HG03159 (cell line): ENCODE measurements at regions not wholly inside any gene's neighbourhood (a gene's known extent, or its start where the extent isn't known, plus 50 kb on each side); places are given as distances from the start of the nearest gene placed in this dataset.
"Not testable (repeated sequence)": the region's sequence is repeated elsewhere in the genome, so short reads cannot be mapped to it uniquely, and the experiment has no call there.

Source experiments
- ATAC-seq: cut with Tn5 transposase; IDR thresholded peaks from one replicate; pipeline ENCODE4 v1.9.1; 2021; ENCODE audit warnings: mild to moderate bottlenecking, moderate library complexity; ENCODE audit not compliant: unreplicated experiment

DNA sequence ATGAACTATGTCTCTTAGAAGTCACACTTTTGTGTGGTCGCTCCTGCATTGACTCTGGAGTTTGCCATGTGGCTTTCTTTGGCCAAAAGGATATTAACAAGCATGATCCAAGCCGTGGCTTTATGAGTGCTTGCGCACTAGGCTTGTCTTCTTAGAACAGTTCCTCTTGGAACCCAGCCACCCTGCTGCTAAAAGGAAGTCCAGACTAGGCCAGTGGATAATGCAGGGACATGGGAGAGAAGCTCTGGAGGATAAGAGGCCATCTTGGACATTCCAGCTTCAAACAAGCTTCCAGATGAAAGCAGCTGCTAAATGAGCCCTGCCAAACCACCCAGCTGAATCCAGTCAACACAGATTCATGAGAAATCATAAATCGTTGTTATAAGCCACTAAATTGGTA lies 346.4 kb downstream of the CDC5L start:
- ATAC-seq = no peak

DNA sequence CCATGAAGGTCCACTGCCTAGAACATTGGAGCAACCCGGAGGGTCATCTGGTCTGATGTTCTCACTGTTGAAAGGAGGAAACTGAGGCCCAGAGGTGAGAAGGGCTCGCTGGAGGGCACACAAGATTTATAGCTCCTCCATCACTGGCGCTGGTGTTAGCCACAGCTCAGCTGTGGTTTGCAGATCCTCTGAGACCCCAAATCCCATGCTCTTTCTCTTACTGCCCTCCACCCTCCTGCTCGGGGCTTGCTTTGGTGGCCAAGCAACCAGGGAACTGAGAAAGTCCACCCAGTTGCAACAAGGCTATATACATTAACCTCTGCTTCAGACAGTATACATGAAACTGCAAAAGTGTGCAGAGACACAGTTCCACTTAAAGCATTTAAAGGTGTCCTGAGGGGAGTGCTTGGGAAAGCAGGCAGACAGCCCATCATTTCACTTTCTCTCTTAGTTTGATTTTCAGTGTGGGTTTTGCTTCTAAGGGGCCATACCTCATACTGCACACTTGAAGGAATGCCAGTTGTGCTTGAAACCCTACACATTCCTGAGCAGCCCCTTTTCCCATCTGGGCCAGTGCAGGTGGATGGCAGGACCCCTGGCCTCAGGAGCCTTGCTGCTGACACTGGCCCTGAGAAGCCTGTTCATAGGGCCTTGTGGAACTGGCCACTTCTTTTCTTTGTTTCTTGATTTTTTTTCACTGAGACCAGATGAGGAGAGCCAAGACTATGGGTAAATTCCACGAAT lies 347.6 kb downstream of the CDC5L start:
- ATAC-seq = no peak

DNA sequence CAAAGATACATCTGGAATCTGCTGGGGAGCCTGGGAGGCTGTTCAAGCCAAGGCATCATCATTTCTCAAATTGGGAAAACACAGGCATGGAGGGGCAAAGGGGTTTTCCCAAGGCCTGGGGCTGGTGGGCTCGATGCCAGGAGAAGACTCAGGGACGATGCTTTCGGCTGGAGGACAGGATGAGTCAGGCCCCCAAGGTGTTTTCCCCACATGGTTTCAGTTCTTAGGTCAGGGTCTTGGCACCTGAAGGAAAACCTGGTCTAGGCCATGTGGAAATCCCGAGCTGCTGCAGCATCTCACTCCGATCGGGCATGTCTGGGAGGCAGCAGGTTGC lies 348.1 kb downstream of the CDC5L start:
- no peak for ATAC-seq

DNA sequence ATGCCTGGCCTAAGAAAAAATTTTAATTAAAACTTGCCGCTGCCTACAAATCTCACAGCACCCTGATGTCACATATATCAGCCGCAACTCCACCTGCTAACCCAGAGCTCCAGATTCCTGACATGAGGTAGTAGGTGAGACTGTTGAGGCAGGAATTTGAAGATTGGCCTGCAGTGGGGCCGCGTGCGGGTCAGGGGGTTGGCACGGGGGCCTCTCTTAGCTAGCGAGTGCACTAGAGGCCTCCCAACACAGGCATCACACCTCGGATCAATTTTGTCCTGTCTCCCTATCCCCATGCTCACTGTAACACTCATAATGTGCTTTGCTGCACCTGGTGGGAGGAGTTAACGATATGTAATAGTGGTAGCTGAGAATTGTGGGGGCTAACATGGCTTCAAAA lies 349.8 kb downstream of the CDC5L start:
- no peak for ATAC-seq

DNA sequence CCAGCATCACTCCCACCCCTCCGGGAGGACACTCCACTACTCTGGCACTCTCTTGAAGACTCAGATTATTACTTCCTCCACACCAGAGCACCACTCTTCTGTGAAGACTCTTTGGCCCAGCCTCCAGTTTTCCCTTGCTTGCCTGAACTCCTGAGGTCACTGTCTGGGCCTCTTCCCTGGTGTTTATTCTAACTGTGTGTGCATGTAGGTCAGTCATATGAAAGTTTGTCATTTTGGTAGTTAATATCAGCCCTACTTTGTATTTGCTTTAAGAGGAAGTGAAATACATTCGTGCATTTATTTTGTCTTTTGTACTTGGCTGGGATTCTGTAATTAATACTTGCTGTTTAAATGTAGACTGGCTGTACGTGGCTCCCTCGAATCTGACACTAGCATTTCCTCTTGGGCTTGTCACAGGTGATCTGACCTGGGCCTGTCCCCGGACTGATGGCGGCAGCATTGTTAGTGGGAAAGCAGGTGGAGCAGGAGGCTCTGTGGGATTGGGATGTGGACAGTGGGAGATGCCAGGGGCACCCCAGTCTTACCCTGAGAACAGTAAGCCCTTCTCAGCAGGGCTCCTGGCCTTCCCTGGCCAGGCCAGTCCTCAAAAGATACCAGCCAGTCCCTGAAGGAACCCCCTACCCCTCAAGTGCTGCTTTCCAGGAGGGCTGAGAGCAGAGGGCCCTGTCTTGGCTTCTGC lies 350.5 kb downstream of the CDC5L start:
- ATAC-seq = no peak

DNA sequence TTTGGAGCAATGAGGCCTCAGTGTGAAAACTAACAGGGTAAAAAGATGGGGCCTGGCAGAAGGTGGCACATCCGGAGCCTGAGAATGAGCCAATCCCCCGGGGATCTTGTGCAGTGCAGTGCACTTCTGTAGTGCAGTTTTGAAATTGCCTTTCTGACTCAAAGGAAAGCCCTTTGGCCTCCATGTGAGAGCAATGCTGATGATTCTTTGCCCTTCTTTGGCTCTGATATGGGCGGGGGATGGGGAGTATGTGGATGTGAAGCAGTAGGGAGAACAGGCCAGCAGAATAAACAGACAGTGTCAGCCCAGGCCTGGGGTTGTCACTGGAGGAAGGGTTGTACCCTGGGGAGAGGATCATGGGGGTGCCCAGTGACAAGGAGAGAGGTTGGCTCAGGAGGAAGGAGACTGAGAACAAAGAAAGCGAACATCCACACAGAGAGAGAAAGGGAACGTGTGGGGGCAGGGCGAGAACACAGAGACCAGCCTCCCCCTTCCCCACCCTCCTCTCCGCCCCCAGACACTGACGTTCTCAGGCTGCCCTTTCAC lies 351.2 kb downstream of the CDC5L start:
- no peak for ATAC-seq

DNA sequence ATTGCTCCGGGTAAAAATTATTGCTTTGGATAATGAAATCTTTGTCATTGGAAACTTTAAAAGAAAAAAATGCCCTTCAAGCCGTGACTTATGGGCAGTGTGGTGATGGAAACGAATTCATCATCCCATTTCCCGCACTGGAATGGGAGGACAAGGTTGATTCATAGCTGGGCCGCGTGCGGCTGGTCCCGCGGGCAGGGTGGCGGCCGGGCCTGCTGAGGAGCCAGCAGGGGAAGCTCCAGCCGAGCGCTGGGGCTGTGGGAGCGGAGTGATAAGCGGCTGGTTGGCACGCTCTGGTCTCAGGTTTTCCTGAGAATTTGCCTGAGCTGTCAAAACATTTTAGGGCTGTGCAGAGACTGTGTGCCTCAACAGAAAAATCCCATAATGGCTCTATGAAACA lies 351.7 kb downstream of the CDC5L start:
- no peak for ATAC-seq

DNA sequence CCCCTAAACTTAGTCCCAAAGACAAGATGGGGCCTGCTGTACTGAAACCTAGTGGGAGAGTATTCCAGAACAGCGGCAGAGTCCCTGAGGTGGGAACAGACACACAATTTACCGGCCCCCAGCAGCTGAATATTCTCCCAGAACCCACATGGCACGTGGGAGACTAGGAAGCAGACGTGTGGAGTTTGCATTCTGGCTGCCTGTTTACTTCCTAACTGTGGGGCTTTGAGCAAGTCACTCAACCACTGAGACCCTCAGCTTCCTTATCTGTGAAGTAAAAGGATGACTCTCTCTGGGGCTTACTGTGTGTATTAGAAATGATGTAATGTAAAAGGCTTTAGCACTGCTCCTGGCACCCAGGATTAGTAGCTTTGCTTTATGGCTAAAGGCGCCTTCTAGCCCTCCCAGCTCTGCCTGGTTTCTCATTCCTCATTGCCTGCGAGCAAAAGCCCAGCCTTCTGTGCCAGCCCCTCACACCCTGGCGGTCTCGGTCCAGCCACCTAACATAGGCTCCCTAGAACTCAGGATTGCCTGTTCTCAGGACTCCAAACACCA lies 353.1 kb downstream of the CDC5L start:
- ATAC-seq = no peak

DNA sequence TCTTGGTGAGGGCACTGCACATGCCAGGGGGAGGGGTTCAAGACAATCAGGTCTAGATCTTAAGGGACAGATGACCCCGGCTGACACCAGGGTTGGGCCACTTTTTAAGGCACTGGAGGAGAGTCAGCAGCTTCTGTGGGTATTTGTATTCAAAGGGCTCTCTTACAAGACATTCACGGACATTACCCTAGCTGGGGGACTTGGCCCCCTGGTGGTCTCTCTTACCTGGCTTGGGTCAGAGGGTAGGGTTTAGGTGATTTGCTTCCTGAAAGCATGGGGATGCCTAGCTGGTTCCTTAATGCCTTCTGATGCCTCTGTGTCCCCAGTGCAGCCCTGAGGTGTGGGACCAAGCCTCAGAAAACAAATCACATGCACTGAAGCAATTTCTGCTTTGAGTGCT lies 354.7 kb downstream of the CDC5L start:
- ATAC-seq = no peak

DNA sequence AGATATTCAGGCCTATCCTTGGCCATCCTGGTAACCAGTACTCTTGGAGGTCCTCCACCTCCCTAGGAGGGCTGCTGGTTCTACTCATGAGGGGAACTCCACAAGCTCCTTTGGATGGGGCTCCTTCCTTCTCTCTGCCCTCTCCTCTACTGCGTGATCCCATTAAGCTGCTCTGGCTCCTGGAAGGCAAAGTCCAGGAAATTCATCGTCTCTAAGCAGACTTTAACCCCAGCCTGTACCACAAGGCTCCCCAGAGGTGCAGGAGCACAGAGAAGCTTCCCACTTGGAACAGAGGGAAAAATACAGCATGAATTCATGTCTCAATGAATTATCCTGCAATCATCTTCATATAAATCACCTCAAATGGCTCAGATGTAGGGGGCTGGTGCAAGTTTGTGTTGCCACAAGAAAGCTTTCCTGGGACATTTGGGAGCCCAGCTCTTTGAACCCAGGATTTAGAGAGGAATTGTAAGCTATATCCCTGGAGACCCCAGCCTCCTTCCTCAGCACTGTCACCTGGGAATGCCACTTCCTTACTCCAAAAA lies 355.4 kb downstream of the CDC5L start:
- no peak for ATAC-seq

DNA sequence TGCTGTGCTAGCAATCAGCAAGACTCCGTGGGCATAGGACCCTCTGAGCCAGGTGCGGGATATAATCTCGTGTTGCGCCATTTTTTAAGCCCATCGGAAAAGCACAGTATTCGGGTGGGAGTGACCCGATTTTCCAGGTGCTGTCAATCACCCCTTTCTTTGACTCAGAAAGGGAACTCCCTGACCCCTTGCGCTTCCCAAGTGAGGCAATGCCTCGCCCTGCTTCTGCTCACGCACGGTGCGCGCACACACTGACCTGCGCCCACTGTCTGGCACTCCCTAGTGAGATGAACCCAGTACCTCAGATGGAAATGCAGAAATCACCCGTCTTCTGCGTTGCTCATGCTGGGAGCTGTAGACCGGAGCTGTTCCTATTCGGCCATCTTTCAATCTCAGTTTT lies 372.6 kb downstream of the CDC5L start:
- ATAC-seq = not testable (repeated sequence)

DNA sequence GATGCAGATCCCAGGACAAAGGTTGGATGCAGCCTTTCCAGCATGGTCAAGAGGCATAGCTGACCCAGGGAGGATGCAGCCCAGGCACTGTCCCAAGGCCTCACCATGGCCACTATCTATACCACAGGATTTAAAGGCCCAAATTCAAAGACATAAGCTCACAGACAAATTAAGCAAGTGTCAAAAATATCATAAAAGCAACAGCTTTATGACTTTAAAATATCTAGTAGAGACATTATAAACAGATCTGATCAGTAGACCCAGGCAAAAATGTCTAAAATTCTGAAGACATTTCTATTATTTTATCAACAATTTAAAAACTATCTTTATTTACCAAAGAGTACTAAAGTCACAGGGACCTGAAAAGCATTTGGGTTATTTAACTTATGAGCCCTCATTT lies 373.5 kb downstream of the CDC5L start:
- ATAC-seq = no peak

DNA sequence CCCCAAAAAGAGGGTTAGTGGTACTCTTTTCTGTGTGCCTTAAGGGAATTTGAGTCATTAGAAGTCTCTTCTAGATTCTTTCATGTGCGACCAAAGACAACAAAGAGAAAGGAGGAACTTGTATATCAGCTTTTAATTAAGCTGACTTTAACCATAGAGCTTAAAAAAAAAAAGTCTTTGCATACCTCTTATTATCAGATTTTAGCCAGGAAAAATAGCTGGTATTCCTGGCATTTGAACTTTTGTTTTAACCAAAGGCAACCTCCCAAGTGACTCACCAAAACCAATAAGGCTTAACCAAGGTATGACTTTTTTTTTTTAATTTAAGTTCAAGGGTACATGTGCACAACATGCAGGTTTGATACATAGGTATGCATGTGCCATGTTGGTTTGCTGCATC lies 375.0 kb downstream of the CDC5L start:
- ATAC-seq = no peak

DNA sequence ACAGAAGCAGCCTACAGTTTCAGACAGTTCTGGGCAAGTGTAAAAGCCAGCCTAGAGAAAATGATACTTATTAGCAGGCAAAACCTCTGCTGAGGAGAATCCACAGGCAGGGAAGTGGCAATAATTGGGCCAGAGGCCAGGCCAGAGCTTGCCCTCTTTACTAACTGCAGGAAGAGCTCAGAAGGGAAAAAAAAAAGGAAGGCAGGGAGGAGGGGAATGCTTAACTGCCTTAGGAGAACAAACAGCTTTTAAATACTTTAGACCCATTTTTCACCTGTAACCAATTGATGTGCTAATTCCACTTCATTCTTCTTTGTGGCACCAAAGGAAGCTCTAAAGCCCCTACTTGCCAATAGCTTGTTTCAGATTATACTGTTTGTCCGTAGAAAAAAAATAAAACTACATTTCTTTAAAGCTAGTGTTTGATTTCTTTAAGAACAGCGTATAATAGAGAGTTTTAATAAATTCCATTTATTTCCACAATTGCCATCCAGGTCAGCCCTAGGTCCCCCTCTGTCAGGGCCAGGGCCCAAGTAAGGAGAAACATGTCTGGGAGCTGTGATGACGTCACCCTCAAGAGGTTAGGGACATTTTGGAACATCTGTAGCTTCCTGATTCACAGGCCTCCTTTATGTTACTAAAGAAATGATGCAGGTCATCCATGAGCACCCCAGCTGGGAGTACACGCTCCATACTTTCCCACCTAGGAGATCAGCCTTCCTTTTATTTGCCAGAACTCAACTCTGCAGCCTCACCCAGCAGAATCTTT lies 384.3 kb downstream of the CDC5L start:
- no peak for ATAC-seq

DNA sequence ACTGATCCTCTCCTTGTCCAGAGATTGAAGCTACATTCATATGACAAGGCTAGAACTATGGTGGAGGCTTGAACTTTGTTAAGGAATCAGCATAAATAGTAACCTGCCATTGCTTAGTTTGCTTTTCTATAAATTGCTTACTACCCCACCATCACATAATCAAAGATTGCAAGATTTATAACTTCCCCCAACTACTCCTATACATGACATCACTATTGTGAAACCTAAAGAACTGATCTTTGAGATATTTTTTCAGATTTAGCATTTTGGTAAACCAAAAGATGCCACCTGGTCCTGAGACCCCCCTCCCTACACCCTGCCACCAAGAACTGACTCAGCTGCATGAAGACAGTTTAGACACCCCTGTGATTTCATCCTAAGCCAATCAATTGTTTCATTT lies 385.3 kb downstream of the CDC5L start:
- no peak for ATAC-seq

DNA sequence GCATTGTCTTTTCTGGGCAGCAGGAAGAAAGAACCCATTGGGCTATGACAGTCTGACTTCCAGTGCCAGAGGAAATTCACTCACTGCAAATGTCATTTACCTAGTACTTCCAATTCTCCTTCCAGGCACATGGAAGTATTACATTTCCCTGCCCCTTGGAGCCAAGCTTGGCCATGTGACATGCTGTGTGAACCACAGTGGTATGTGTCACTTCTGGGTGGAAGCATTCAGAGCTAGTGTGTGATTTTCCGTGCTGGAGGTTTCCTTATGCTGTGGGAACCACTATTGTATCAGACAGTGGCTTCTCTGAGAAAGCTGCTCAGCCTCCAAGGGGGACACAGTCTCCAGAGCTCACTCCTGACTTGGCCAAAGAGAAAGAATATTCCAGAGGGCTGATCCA lies 387.6 kb downstream of the CDC5L start:
- ATAC-seq = no peak

DNA sequence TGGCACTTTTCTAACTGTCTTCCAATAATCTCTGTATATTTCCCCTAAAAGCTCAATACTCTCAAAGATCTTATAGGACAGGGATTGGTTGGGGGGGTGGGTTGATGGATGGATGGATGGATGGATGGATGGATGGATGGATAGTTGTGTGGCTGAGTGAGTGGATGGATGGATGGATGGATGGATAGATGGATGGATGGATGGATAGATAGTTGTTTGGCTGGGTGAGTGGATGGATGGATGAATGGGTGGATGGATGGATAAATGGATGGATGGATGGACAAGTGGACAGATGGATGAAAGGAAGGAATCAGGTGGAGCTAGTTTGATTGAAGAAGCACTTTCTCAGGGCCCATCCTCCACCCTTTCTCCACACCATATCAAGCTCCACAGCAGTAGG lies 388.8 kb downstream of the CDC5L start:
- no peak for ATAC-seq

DNA sequence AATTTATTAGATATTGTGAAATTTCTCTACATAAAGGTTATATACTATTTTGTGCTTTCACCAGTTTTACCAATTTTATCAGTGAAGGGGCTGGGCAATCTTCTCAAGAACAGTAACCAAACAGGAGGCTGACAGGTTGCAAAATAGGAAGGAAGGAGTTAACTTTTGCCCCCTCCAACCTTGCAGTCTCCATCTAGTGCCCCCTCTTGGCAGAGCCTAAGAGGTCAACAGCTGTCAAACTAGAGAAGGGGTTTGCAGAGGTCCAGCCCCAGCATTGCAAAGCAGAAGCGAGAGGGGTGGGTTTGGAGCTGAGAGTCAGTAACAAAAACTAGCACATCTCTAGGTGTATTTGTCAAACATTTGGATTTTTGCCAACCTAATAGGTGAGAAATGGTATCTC lies 391.0 kb downstream of the CDC5L start:
- no peak for ATAC-seq
